Mesothelial cell of epicardium (in vitro differentiated cells): ENCODE measurements at regions not wholly inside any gene's neighbourhood (a gene's known extent, or its start where the extent isn't known, plus 50 kb on each side); places are given as distances from the start of the nearest gene placed in this dataset.

Source experiments
- DNase-seq, 2 experiments: peaks; one replicate each; pipeline ENCODE4 v3.0.0; 2021; ENCODE audit warnings: low spot score in 2 of 2; ENCODE audit not compliant: unreplicated experiment in 2 of 2
- H3K27ac Mint-ChIP-seq: 2 replicates; pipeline ENCODE4 v1.8.0; 2021; ENCODE audit warnings: mixed read lengths
- H3K27me3 Mint-ChIP-seq: 2 replicates; pipeline ENCODE4 v1.8.0; 2021; ENCODE audit warnings: low read depth, mixed read lengths
- H3K36me3 Mint-ChIP-seq: 2 replicates; pipeline ENCODE4 v1.8.0; 2021; ENCODE audit warnings: mixed read lengths
- H3K4me1 Mint-ChIP-seq: 2 replicates; pipeline ENCODE4 v1.8.0; 2021; ENCODE audit warnings: mixed read lengths
- H3K4me3 Mint-ChIP-seq: 2 replicates; pipeline ENCODE4 v1.8.0; 2021; ENCODE audit warnings: mild to moderate bottlenecking, moderate library complexity, mixed read lengths
- H3K9me3 Mint-ChIP-seq: 2 replicates; pipeline ENCODE4 v1.8.0; 2021; ENCODE audit warnings: mixed read lengths
- CTCF ChIP-seq: fragments of 200-600 bp; sonication (generic); IDR thresholded peaks from one replicate; pipeline ENCODE4 v1.5.0; 2021; ENCODE audit warnings: antibody characterized with exemption; ENCODE audit not compliant: unreplicated experiment

GRCh38 chrX:112279940-112280339, 197.4 kb upstream of the TRPC5 start:
- TF ChIP-seq CTCF: no peak
- Mint-ChIP-seq H3K9me3 (peaks cover 10% of the 10 kb centered on the region), H3K27ac (no peak overlapping the region), H3K4me1 (no peaks in the 10 kb centered on the region), H3K27me3 (peaks cover 12% of the 10 kb centered on the region), H3K36me3 (no peaks in the 10 kb centered on the region), H3K4me3 (no peak overlapping the region)
- no peak for DNase-seq

GRCh38 chrX:112270991-112271390, 188.4 kb upstream of the TRPC5 start:
- no peak for DNase-seq
- Mint-ChIP-seq H3K4me3 (no peak overlapping the region), H3K27me3 (peaks cover 5% of the 10 kb centered on the region), H3K4me1 (peaks cover 7% of the 10 kb centered on the region), H3K9me3 (no peaks in the 10 kb centered on the region), H3K27ac (no peak overlapping the region), H3K36me3 (no peaks in the 10 kb centered on the region)
- TF ChIP-seq CTCF: no peak

GRCh38 chrX:112266136-112266535, 183.6 kb upstream of the TRPC5 start:
- Mint-ChIP-seq H3K27me3 (peaks cover 3% of the 10 kb centered on the region), H3K36me3 (no peaks in the 10 kb centered on the region), H3K4me1 (peaks cover 5% of the 10 kb centered on the region), H3K27ac (no peak overlapping the region), H3K9me3 (no peaks in the 10 kb centered on the region), H3K4me3 (no peak overlapping the region)
- DNase-seq: no peak
- no peak for TF ChIP-seq CTCF

GRCh38 chrX:112259375-112259774, 176.8 kb upstream of the TRPC5 start:
- Mint-ChIP-seq H3K27me3 (peaks cover 2% of the 10 kb centered on the region), H3K9me3 (no peaks in the 10 kb centered on the region), H3K4me3 (no peak overlapping the region), H3K4me1 (peaks cover 7% of the 10 kb centered on the region), H3K27ac (no peak overlapping the region), H3K36me3 (no peaks in the 10 kb centered on the region)
- no peak for DNase-seq
- no peak for TF ChIP-seq CTCF

- no peak for DNase-seq
- H3K9me3 Mint-ChIP-seq: no peaks in the 10 kb centered on the region
- no peak for TF ChIP-seq CTCF
- peaks cover 2% of the 10 kb centered on the region for H3K27me3 Mint-ChIP-seq
- no peak overlapping the region for H3K27ac Mint-ChIP-seq
- H3K4me3 Mint-ChIP-seq: no peak overlapping the region
- no peaks in the 10 kb centered on the region for H3K36me3 Mint-ChIP-seq
- H3K4me1 Mint-ChIP-seq: peaks cover 7% of the 10 kb centered on the region
These were observed 172.3 kb upstream of the TRPC5 start for GRCh38 chrX:112254896-112255295.

- TF ChIP-seq CTCF: no peak
- H3K27me3 Mint-ChIP-seq: peaks cover 2% of the 10 kb centered on the region
- H3K27ac Mint-ChIP-seq: no peak overlapping the region
- H3K4me3 Mint-ChIP-seq: no peak overlapping the region
- peaks cover 9% of the 10 kb centered on the region for H3K9me3 Mint-ChIP-seq
- no peaks in the 10 kb centered on the region for H3K4me1 Mint-ChIP-seq
- H3K36me3 Mint-ChIP-seq: no peaks in the 10 kb centered on the region
- no peak for DNase-seq
These were observed 165.1 kb upstream of the TRPC5 start for GRCh38 chrX:112247714-112248113.
